ENCODE measurements at regions not wholly inside any gene's neighbourhood (a gene's known extent, or its start where the extent isn't known, plus 50 kb on each side); places are given as distances from the start of the nearest gene placed in this dataset.

DNA sequence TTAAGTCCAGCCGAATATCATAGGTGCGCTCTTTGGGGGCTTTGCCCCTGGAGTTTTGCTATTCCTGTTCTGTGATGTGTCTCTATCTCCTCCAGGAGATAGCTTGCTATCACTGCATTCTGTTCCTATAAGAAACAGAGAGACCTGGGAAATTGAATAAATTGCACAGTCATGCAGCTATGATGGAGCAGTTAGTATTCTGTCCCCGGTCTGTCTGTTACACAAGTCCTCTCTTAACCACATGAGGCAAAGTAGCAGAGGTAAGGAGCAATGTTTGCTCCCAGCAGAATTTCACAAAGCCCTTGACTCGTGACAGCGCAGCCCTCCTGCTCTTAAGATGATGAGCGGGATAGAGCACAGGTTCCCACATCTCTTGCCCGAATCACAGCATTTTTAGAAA, 63.9 kb upstream of the GRHL3 start:
- H2AFZ ChIP-seq (ENCODE audit: low read depth, low read length): no peak overlapping the region

DNA sequence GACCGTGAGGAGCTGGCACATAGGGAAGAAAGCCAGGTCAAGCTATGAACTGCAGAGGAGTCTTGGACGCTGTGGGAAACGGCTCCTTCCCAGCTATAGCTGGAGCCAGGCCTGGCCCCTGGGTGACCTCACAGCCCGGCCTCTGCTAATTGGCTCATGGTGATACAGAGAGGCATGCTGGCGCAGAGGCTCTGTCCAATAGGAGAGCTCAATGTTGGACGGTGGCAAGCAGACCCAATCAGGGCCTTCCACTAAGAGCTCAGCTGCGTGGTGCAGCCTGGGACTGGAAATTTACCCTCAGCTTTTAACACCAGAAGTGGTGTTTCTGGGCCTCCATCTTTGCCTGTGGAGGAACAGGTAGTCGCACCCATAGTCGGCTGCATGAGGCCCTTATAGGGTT, 64.4 kb upstream of the GRHL3 start:
- H3K4me1 ChIP-seq (ENCODE audit: low read length): peaks cover 8% of the 10 kb centered on the region
- H2AFZ ChIP-seq (ENCODE audit: low read depth, low read length): no peak overlapping the region
- no peaks in the 10 kb centered on the region for H3K79me2 ChIP-seq (ENCODE audit: low read length)
- TF ChIP-seq, protein P1, sequence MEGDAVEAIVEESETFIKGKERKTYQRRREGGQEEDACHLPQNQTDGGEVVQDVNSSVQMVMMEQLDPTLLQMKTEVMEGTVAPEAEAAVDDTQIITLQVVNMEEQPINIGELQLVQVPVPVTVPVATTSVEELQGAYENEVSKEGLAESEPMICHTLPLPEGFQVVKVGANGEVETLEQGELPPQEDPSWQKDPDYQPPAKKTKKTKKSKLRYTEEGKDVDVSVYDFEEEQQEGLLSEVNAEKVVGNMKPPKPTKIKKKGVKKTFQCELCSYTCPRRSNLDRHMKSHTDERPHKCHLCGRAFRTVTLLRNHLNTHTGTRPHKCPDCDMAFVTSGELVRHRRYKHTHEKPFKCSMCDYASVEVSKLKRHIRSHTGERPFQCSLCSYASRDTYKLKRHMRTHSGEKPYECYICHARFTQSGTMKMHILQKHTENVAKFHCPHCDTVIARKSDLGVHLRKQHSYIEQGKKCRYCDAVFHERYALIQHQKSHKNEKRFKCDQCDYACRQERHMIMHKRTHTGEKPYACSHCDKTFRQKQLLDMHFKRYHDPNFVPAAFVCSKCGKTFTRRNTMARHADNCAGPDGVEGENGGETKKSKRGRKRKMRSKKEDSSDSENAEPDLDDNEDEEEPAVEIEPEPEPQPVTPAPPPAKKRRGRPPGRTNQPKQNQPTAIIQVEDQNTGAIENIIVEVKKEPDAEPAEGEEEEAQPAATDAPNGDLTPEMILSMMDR (IDR thresholded peaks at IDR 0.05; ENCODE audit: low read depth, low read length): no peak
- TF ChIP-seq EZH2phosphoT487 (IDR thresholded peaks at IDR 0.05; ENCODE audit: low read depth): no peak
- no peaks in the 10 kb centered on the region for H3K36me3 ChIP-seq (replicated peaks; ENCODE audit: low read depth, low read length)
- H3K9me3 ChIP-seq (ENCODE audit: insufficient read depth, low read length): no peaks in the 10 kb centered on the region
- H3K4me2 ChIP-seq (ENCODE audit: low read length): no peak overlapping the region
- no peak overlapping the region for H3K27ac ChIP-seq (ENCODE audit: low read length)
- no peaks in the 10 kb centered on the region for H3K27me3 ChIP-seq (ENCODE audit: low read depth, low read length)
- no peak overlapping the region for H3K9ac ChIP-seq (ENCODE audit: low read length)
- no peak overlapping the region for H3K4me3 ChIP-seq (ENCODE audit: low read length)
- no peaks in the 10 kb centered on the region for H4K20me1 ChIP-seq (ENCODE audit: insufficient read depth, low read length)

More for the DNA sequence above, 63.9 kb upstream of the GRHL3 start:
- TF ChIP-seq, protein P1 (IDR thresholded peaks at IDR 0.05; ENCODE audit: low read depth, low read length): no peak
- TF ChIP-seq EZH2phosphoT487 (IDR thresholded peaks at IDR 0.05; ENCODE audit: low read depth): no peak
- Histone ChIP-seq H3K4me1 (ENCODE audit: low read length) (peaks cover 8% of the 10 kb centered on the region), H3K9ac (ENCODE audit: low read length) (no peak overlapping the region), H4K20me1 (ENCODE audit: insufficient read depth, low read length) (no peaks in the 10 kb centered on the region), H3K9me3 (ENCODE audit: insufficient read depth, low read length) (no peaks in the 10 kb centered on the region), H3K4me3 (ENCODE audit: low read length) (no peak overlapping the region), H3K27me3 (ENCODE audit: low read depth, low read length) (no peaks in the 10 kb centered on the region), H3K27ac (ENCODE audit: low read length) (no peak overlapping the region), H3K4me2 (ENCODE audit: low read length) (no peak overlapping the region), H3K36me3 (replicated peaks; ENCODE audit: low read depth, low read length) (no peaks in the 10 kb centered on the region), H3K79me2 (ENCODE audit: low read length) (no peaks in the 10 kb centered on the region)

DNA sequence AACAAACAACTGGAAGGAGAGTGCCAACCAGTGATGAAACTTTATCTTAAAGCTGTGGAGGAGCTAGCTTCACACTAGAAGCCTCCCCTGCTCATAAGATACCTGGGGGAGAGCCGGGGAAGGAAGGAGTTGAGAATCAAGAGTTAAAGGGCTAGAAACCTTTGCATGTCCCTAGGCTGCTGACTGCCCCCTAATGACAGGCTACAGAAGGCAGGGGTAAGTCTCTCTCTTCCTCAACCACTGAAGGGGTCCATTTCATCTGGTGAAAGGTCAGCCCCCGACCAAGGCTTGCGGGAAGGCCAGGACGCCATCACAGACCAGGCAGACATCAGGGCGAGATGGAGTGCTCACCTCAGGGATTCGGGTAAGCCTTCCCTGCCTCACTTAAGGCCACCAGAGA, 65.6 kb upstream of the GRHL3 start:
- no peaks in the 10 kb centered on the region for H4K20me1 ChIP-seq (ENCODE audit: insufficient read depth, low read length)
- H3K4me1 ChIP-seq (ENCODE audit: low read length): peaks cover 18% of the 10 kb centered on the region
- no peaks in the 10 kb centered on the region for H3K9me3 ChIP-seq (ENCODE audit: insufficient read depth, low read length)
- H3K27me3 ChIP-seq (ENCODE audit: low read depth, low read length): no peaks in the 10 kb centered on the region
- no peak overlapping the region for H3K9ac ChIP-seq (ENCODE audit: low read length)
- no peak overlapping the region for H3K4me3 ChIP-seq (ENCODE audit: low read length)
- no peak overlapping the region for H3K4me2 ChIP-seq (ENCODE audit: low read length)
- H3K36me3 ChIP-seq (replicated peaks; ENCODE audit: low read depth, low read length): no peaks in the 10 kb centered on the region
- TF ChIP-seq, protein P1 (IDR thresholded peaks at IDR 0.05; ENCODE audit: low read depth, low read length): peak; percentile 32
- TF ChIP-seq EZH2phosphoT487 (IDR thresholded peaks at IDR 0.05; ENCODE audit: low read depth): no peak
- peak overlapping the region; percentile 1; the same call in 1 of the 2 replicates for H2AFZ ChIP-seq (ENCODE audit: low read depth, low read length)
- no peaks in the 10 kb centered on the region for H3K79me2 ChIP-seq (ENCODE audit: low read length)
- H3K27ac ChIP-seq (ENCODE audit: low read length): no peak overlapping the region

DNA sequence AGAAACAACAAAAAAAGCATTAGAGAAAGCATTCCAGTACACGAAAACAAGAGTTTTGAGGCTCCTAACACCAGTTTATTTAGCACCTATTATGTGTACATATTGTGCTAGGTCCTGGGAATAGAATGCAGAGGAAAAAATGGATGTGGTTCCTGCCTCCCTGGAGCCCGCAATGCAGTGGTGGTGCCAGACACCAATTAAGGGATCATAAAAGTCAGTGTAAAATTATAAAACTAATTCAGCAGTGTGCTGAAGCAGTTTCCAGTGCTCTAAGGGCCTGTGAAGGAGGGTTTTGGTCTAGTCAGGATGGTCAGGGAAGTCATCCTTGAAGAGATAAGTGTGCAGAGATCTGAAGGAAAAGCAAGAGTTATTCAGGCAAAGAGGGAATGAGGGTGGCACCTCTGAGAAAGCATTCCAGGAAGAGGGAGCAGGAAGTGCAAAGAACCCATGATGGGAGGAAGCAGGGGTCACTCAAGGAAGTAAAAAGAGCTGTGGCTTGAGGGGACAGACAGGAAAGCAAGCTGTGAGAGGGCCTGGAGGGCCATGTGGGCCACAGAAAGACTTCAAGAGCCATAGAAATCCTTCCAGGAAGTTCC, 65.2 kb upstream of the IFNLR1 start:
- Histone ChIP-seq H3K79me2 (ENCODE audit: low read length) (no peaks in the 10 kb centered on the region), H3K4me1 (ENCODE audit: low read length) (peaks cover 19% of the 10 kb centered on the region), H3K4me2 (ENCODE audit: low read length) (no peak overlapping the region), H3K9me3 (ENCODE audit: insufficient read depth, low read length) (no peaks in the 10 kb centered on the region), H3K4me3 (ENCODE audit: low read length) (no peak overlapping the region), H4K20me1 (ENCODE audit: insufficient read depth, low read length) (no peaks in the 10 kb centered on the region), H3K36me3 (replicated peaks; ENCODE audit: low read depth, low read length) (no peaks in the 10 kb centered on the region), H3K27me3 (ENCODE audit: low read depth, low read length) (no peaks in the 10 kb centered on the region), H3K27ac (ENCODE audit: low read length) (no peak overlapping the region), H3K9ac (ENCODE audit: low read length) (no peak overlapping the region), H2AFZ (ENCODE audit: low read depth, low read length) (no peak overlapping the region)
- TF ChIP-seq EZH2phosphoT487 (IDR thresholded peaks at IDR 0.05; ENCODE audit: low read depth): no peak
- TF ChIP-seq, protein P1 (IDR thresholded peaks at IDR 0.05; ENCODE audit: low read depth, low read length): no peak

All from OCI-LY3 (cell line).